ENCODE measurements at regions not wholly inside any gene's neighbourhood (a gene's known extent, or its start where the extent isn't known, plus 50 kb on each side); places are given as distances from the start of the nearest gene placed in this dataset.
A peak's percentile ranks its signal among the peaks of the same experiment; 100 is the strongest.

GRCh38 chr17:14737984-14738651, 437.2 kb downstream of the HS3ST3B1 start (continued):
- TF ChIP-seq HNF4G (IDR thresholded peaks at IDR 0.05; ENCODE audit: borderline replicate concordance, low read depth, low read length): no peak
- peak; percentile 57; the same call in 1 of the 2 replicates for TF ChIP-seq HNF4G (CRISPR knock-in tag; IDR thresholded peaks at IDR 0.05; ENCODE audit: borderline replicate concordance, low read depth)
- peak; percentile 66; the same call in 1 of the 2 replicates for TF ChIP-seq NCOR1 (IDR thresholded peaks at IDR 0.05; ENCODE audit: borderline replicate concordance, low read length)
- no peak for TF ChIP-seq SIN3A (IDR thresholded peaks at IDR 0.05; ENCODE audit: borderline replicate concordance, low read depth, low read length)
- peak; percentile 61; the same call in 1 of the 2 replicates for TF ChIP-seq JUND (CRISPR knock-in tag; IDR thresholded peaks at IDR 0.05)
- no peak for TF ChIP-seq PCBP2 (optimal IDR thresholded peaks at IDR 0.05; ENCODE audit: low read depth, low read length, poor library complexity, severe bottlenecking)
- no peak for TF ChIP-seq SOX6 (IDR thresholded peaks at IDR 0.05)
- TF ChIP-seq SOX6 (CRISPR knock-in tag; IDR thresholded peaks at IDR 0.05): peak; percentile 79
- TF ChIP-seq SALL2 (CRISPR knock-in tag; IDR thresholded peaks at IDR 0.05): peak; percentile 47; the same call in 1 of the 2 replicates
- TF ChIP-seq GATAD1 (CRISPR knock-in tag; IDR thresholded peaks at IDR 0.05): peak; percentile 28; the same call in 1 of the 2 replicates
- TF ChIP-seq ZNF282 (IDR thresholded peaks at IDR 0.05; ENCODE audit: partially characterized antibody): no peak
- no peak for TF ChIP-seq ZNF10 (CRISPR knock-in tag; IDR thresholded peaks at IDR 0.05; ENCODE audit: borderline replicate concordance, low read depth)
- peak; percentile 47; the same call in 1 of the 2 replicates for TF ChIP-seq EHMT2 (IDR thresholded peaks at IDR 0.05; ENCODE audit: borderline replicate concordance, low read depth, low read length)
- TF ChIP-seq HOXA7 (CRISPR knock-in tag; IDR thresholded peaks at IDR 0.05): no peak
- TF ChIP-seq GABPA (IDR thresholded peaks at IDR 0.05; ENCODE audit: low read depth, low read length): no peak
- peak; percentile 35; the same call in 1 of the 2 replicates for TF ChIP-seq GABPA (CRISPR knock-in tag; IDR thresholded peaks at IDR 0.05; ENCODE audit: low read depth)
- 0 out of 2 replicates have a peak, but pooled peaks have one; percentile 21 for TF ChIP-seq KDM6A (CRISPR knock-in tag; IDR thresholded peaks at IDR 0.05; ENCODE audit: low read depth)
- TF ChIP-seq PRDM10 (CRISPR knock-in tag; IDR thresholded peaks at IDR 0.05; ENCODE audit: low read depth): peak; percentile 56; the same call in 1 of the 2 replicates
- 0 out of 2 replicates have a peak, but pooled peaks have one; percentile 33 for TF ChIP-seq CCDC6 (CRISPR knock-in tag; IDR thresholded peaks at IDR 0.05)
- TF ChIP-seq TGIF2 (CRISPR knock-in tag; IDR thresholded peaks at IDR 0.05): peak; percentile 63
- 0 out of 2 replicates have a peak, but pooled peaks have one; percentile 56 for TF ChIP-seq MTF2 (CRISPR knock-in tag; IDR thresholded peaks at IDR 0.05; ENCODE audit: borderline replicate concordance)
- peak; percentile 30; the same call in 1 of the 2 replicates for TF ChIP-seq PATZ1 (CRISPR knock-in tag; IDR thresholded peaks at IDR 0.05)
- peak; percentile 88 for TF ChIP-seq ZNF792 (CRISPR knock-in tag; IDR thresholded peaks at IDR 0.05)

Data from HepG2 (cell line).